ENCODE measurements at regions not wholly inside any gene's neighbourhood (a gene's known extent, or its start where the extent isn't known, plus 50 kb on each side); places are given as distances from the start of the nearest gene placed in this dataset.

DNA sequence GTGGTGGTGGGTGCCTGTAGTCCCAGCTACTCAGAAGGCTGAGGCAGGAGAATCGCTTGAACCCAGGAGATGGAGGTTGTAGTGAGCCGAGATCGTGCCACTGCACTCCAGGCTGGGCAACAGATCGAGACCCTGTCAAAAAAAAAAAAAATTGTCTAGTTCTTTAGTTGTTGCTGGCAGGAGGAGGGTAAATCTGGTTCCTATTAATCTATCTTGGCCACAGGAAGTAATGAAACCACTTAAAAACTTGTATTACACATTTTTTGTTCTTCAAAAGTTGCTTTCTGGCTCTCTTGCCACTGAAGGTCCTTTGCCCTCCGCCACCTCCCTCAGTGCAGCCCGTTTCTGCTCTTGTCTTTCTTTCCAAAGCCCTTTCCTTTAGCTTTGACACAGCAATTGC, 102.9 kb upstream of the ARSJ start:
- ChIA-PET CTCF (interaction anchor here (1.2 kb wide), 1 partner anchor 32 kb away, joined by 3 read pairs; no protein-coding TSS in a partner anchor), POLR2A (no interaction called here)
- H3K4me1 ChIP-seq (ENCODE audit: insufficient read depth, low read length) = no peaks in the 10 kb centered on the region
- no peak overlapping the region for H3K27ac ChIP-seq (ENCODE audit: low read depth in 1 of 2, low read length in 2 of 2)
- no peaks in the 10 kb centered on the region for H3K36me3 ChIP-seq (ENCODE audit: insufficient read depth, low read length)
- DNase-seq = no peak
- TF ChIP-seq, protein P1, sequence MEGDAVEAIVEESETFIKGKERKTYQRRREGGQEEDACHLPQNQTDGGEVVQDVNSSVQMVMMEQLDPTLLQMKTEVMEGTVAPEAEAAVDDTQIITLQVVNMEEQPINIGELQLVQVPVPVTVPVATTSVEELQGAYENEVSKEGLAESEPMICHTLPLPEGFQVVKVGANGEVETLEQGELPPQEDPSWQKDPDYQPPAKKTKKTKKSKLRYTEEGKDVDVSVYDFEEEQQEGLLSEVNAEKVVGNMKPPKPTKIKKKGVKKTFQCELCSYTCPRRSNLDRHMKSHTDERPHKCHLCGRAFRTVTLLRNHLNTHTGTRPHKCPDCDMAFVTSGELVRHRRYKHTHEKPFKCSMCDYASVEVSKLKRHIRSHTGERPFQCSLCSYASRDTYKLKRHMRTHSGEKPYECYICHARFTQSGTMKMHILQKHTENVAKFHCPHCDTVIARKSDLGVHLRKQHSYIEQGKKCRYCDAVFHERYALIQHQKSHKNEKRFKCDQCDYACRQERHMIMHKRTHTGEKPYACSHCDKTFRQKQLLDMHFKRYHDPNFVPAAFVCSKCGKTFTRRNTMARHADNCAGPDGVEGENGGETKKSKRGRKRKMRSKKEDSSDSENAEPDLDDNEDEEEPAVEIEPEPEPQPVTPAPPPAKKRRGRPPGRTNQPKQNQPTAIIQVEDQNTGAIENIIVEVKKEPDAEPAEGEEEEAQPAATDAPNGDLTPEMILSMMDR (IDR thresholded peaks at IDR 0.05) = no peak
- no peak overlapping the region for H3K27ac Mint-ChIP-seq
- no peaks in the 10 kb centered on the region for H3K36me3 Mint-ChIP-seq (ENCODE audit: low read depth)
- no peak overlapping the region for H3K4me3 Mint-ChIP-seq
- intact Hi-C loops (cut with DNase I, micrococcal nuclease) = no loop called here
- no peaks in the 10 kb centered on the region for H3K9me3 Mint-ChIP-seq
- no peak for ATAC-seq (ENCODE audit: poor library complexity)
- H3K4me1 Mint-ChIP-seq (ENCODE audit: low read depth) = no peaks in the 10 kb centered on the region
- H3K9me3 ChIP-seq (ENCODE audit: control insufficient read depth in 1 of 2, insufficient read depth in 1 of 2, low read length in 2 of 2) = no peaks in the 10 kb centered on the region
- H3K4me3 ChIP-seq (ENCODE audit: low read length) = no peak overlapping the region
- H3K27me3 Mint-ChIP-seq = no peaks in the 10 kb centered on the region
- H3K27me3 ChIP-seq (ENCODE audit: control insufficient read depth in 1 of 2, insufficient read depth in 2 of 2, low read length in 2 of 2) = no peaks in the 10 kb centered on the region

DNA sequence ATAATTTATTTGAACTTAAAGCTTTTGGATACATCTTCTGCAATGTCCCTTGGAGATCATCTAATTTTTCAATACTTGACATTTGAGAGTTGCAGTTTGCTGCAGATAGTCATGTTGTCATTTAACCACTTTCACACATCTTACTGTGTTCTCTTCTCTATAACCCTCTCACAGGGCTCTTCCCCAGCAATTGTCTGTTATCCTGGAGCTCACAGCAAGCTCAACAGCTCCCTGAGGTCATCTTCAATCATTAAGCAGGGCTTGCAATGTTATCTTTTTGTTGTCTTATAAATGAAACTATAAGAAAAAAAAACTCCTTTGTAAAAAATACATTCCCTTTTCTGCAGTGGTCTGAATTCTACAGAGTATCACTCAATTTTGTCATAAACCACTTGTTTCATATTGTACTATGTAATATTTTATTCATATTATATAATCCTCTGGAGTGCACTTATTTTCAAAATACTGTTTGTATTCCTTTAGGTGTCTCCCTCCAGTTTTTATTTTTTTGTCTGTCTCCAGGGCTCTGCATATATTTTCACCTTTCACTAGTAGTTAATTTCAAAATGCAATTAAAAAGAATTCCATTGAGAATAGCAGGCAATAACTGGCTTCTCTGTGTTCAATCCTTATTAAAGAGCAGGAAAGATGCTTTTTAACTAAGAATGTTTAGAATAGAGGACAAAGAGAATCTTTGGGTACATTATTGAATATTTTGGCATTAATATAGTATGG, 106.3 kb upstream of the ARSJ start:
- no peak overlapping the region for H3K27ac Mint-ChIP-seq
- H3K27me3 Mint-ChIP-seq = peaks cover 5% of the 10 kb centered on the region
- H3K4me3 Mint-ChIP-seq = no peak overlapping the region
- DNase-seq = no peak
- Histone ChIP-seq H3K27ac (ENCODE audit: low read depth in 1 of 2, low read length in 2 of 2) (no peak overlapping the region), H3K4me3 (ENCODE audit: low read length) (no peak overlapping the region), H3K36me3 (ENCODE audit: insufficient read depth, low read length) (no peaks in the 10 kb centered on the region), H3K9me3 (ENCODE audit: control insufficient read depth in 1 of 2, insufficient read depth in 1 of 2, low read length in 2 of 2) (no peaks in the 10 kb centered on the region), H3K27me3 (ENCODE audit: control insufficient read depth in 1 of 2, insufficient read depth in 2 of 2, low read length in 2 of 2) (no peaks in the 10 kb centered on the region), H3K4me1 (ENCODE audit: insufficient read depth, low read length) (no peaks in the 10 kb centered on the region)
- intact Hi-C loops (cut with DNase I, micrococcal nuclease) = no loop called here
- no peaks in the 10 kb centered on the region for H3K36me3 Mint-ChIP-seq (ENCODE audit: low read depth)
- H3K4me1 Mint-ChIP-seq (ENCODE audit: low read depth) = no peaks in the 10 kb centered on the region
- ChIA-PET POLR2A (no interaction called here), CTCF (interaction anchor here (1.1 kb wide), 1 partner anchor 15 kb away, joined by 4 read pairs; no protein-coding TSS in a partner anchor)
- no peak for ATAC-seq (ENCODE audit: poor library complexity)
- H3K9me3 Mint-ChIP-seq = no peaks in the 10 kb centered on the region
- TF ChIP-seq, protein P1 (IDR thresholded peaks at IDR 0.05) = no peak

DNA sequence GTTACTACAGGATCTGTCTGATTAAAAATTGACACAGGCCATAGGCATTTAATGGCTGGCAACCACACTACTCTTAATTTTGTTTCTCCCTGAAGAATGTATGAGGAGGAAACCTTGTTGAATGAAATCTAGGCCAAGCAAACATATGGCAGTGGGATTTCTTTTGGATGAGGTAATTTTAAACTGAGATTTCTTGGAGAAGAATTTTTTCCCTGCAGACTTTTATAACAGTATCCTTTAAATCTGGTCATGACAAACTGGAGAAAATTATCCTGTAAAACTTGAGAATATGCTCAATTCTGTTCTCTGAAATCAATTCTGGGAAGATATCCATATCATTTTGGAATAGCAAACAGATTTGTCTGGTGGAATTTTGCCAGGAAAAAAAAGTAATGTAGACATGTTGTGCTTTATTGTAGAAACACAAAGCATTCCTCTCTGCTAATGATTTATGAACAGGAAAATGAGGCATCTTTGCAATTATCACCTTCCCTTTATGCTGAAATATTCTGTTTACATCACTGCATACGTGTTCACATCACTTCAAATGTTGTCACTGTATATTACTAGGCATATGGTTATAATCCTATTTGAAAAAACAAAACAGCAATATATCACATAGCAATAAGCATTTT, 108.3 kb upstream of the ARSJ start:
- no peaks in the 10 kb centered on the region for H3K36me3 Mint-ChIP-seq (ENCODE audit: low read depth)
- CTCF ChIA-PET = interaction anchor here (1.8 kb wide), 1 partner anchor 14 kb away, joined by 5 read pairs; no protein-coding TSS in a partner anchor

More for the DNA sequence above, 108.3 kb upstream of the ARSJ start:
- H3K27ac Mint-ChIP-seq = no peak overlapping the region
- H3K4me1 Mint-ChIP-seq (ENCODE audit: low read depth) = no peaks in the 10 kb centered on the region
- no peaks in the 10 kb centered on the region for H3K27me3 ChIP-seq (ENCODE audit: control insufficient read depth in 1 of 2, insufficient read depth in 2 of 2, low read length in 2 of 2)
- no peaks in the 10 kb centered on the region for H3K4me1 ChIP-seq (ENCODE audit: insufficient read depth, low read length)
- ATAC-seq (ENCODE audit: poor library complexity) (no peak), DNase-seq (no peak)
- POLR2A ChIA-PET = no interaction called here
- peaks cover 5% of the 10 kb centered on the region for H3K27me3 Mint-ChIP-seq
- TF ChIP-seq, protein P1 (IDR thresholded peaks at IDR 0.05) = no peak
- no peaks in the 10 kb centered on the region for H3K9me3 Mint-ChIP-seq
- no peak overlapping the region for H3K27ac ChIP-seq (ENCODE audit: low read depth in 1 of 2, low read length in 2 of 2)
- no peaks in the 10 kb centered on the region for H3K9me3 ChIP-seq (ENCODE audit: control insufficient read depth in 1 of 2, insufficient read depth in 1 of 2, low read length in 2 of 2)
- H3K4me3 ChIP-seq (ENCODE audit: low read length) = no peak overlapping the region
- intact Hi-C loops (cut with DNase I, micrococcal nuclease) = no loop called here
- H3K36me3 ChIP-seq (ENCODE audit: insufficient read depth, low read length) = no peaks in the 10 kb centered on the region
- no peak overlapping the region for H3K4me3 Mint-ChIP-seq
